C4-2B (cell line): ENCODE measurements at regions not wholly inside any gene's neighbourhood (a gene's known extent, or its start where the extent isn't known, plus 50 kb on each side); places are given as distances from the start of the nearest gene placed in this dataset.
"Not testable (repeated sequence)": the region's sequence is repeated elsewhere in the genome, so short reads cannot be mapped to it uniquely, and the experiment has no call there.

Experiments used
- H3K27ac ChIP-seq: fragments of 450-650 bp; 2 replicates; pipeline ENCODE4 v1.5.1; 2017
- ZFX ChIP-seq: fragments of 450-650 bp; IDR thresholded peaks from 2 replicates; pipeline ENCODE4 v1.6.1; 2017
- TF ChIP-seq, protein P1 (sequence below): fragments of 450-650 bp; conservative IDR thresholded peaks from 2 replicates; pipeline ENCODE4 v1.5.1; 2017; ENCODE audit warnings: mild to moderate bottlenecking

- TF ChIP-seq ZFX = no peak
- TF ChIP-seq, protein P1, sequence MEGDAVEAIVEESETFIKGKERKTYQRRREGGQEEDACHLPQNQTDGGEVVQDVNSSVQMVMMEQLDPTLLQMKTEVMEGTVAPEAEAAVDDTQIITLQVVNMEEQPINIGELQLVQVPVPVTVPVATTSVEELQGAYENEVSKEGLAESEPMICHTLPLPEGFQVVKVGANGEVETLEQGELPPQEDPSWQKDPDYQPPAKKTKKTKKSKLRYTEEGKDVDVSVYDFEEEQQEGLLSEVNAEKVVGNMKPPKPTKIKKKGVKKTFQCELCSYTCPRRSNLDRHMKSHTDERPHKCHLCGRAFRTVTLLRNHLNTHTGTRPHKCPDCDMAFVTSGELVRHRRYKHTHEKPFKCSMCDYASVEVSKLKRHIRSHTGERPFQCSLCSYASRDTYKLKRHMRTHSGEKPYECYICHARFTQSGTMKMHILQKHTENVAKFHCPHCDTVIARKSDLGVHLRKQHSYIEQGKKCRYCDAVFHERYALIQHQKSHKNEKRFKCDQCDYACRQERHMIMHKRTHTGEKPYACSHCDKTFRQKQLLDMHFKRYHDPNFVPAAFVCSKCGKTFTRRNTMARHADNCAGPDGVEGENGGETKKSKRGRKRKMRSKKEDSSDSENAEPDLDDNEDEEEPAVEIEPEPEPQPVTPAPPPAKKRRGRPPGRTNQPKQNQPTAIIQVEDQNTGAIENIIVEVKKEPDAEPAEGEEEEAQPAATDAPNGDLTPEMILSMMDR = no peak
- H3K27ac ChIP-seq = no peak overlapping the region
Observed at GRCh38 chr17:72468841-72469240, 348.0 kb downstream of the SOX9 start.

DNA sequence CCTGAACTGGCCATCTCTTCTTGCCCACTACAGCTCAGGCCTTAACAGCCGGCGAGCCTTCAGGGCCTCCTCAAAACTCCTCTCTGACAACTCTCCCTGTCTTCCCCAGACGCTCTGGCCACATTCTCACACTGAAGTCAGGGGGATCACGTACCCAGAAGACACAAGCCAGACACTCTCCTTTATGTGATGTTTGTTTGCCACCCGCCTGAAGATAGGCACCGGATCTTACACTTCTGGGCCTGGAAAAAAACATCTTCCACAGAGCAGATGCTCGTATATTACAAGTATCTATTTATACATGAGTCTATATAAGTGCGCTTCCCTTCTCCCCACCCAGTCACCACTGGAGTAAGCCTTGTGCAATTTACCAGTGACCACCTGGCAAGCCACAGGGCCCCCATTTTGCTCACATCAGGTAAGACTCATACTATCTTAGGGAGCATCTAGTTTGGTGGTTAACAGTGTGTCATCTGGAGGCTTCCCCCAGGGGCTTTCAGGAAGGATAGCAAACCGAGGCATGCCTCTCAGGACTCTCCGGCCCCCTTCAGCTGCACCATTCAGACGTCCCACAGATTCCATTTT lies 349.4 kb downstream of the SOX9 start:
- TF ChIP-seq, protein P1 = no peak
- no peak for TF ChIP-seq ZFX
- no peak overlapping the region for H3K27ac ChIP-seq

GRCh38 chr17:72470734-72471133 lies 349.9 kb downstream of the SOX9 start:
- no peak overlapping the region for H3K27ac ChIP-seq

DNA sequence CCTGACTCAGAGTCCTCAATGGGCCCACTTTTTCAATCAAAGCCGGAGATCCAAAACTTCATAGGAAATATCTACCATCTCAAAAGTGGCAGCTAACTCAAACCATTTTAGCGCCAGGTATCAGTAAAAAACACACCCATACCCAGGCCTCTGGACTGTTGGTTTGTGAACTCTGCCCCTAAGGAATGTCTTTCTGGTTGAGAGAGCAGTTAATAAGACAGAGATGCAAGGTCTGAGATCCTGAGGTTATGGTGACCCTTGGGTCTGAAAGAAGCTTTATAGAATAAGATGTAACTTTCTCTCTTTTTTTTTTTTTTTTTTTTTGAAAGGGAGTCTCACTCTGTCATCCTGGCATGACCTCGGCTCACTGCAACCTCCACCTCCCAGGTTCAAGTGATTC lies 350.5 kb downstream of the SOX9 start:
- no peak for TF ChIP-seq ZFX
- TF ChIP-seq, protein P1 = no peak
- H3K27ac ChIP-seq = no peak overlapping the region

More at GRCh38 chr17:72470734-72471133, 349.9 kb downstream of the SOX9 start:
- TF ChIP-seq, protein P1 = no peak
- TF ChIP-seq ZFX = no peak

- H3K27ac ChIP-seq = no peak overlapping the region
- TF ChIP-seq ZFX = no peak
Observed at GRCh38 chr17:72472106-72472505, 351.3 kb downstream of the SOX9 start.

DNA sequence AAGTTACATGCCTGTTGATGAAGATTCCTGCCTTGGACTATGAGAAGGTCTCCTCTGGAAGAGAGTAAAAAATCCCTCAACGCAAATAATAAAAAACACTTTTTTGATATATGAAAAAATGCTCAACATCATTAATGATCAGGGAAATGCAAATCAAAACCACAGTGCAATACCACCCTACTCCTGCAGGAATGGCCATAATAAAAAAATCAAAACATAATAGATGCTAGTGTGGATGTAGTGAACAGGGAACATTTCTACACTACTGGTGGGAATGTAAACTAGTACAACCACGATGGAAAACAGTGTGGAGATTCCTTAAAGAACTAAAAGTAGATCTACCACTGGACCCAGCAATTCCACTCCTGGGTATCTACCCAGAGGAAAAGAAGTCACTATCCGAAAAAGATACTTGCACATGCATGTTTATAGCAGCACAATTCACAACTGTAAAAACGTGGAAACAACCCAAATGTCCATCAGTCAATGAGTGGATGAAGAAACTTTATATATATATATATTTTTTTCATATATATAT lies 352.1 kb downstream of the SOX9 start:
- H3K27ac ChIP-seq = not testable (repeated sequence)

DNA sequence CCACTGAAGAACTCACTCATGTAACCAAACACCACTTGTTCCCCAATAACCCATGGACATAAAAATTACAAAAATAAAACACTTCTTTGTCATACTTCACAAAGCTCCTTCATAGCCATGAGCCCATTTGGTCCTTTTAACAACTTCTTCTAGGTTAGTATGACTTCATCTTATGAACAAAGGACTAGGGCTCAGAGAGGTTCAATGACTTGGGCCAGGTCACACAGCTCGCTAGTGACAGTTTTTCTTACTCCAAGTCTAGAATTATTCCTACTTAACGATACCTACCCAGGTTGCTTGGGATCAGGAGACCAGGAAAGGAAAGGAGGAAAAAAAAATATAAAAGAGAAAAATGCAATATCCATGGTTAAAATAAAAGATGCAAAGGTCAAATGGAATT lies 353.4 kb downstream of the SOX9 start:
- no peak overlapping the region for H3K27ac ChIP-seq
- no peak for TF ChIP-seq ZFX
- TF ChIP-seq, protein P1 = no peak

DNA sequence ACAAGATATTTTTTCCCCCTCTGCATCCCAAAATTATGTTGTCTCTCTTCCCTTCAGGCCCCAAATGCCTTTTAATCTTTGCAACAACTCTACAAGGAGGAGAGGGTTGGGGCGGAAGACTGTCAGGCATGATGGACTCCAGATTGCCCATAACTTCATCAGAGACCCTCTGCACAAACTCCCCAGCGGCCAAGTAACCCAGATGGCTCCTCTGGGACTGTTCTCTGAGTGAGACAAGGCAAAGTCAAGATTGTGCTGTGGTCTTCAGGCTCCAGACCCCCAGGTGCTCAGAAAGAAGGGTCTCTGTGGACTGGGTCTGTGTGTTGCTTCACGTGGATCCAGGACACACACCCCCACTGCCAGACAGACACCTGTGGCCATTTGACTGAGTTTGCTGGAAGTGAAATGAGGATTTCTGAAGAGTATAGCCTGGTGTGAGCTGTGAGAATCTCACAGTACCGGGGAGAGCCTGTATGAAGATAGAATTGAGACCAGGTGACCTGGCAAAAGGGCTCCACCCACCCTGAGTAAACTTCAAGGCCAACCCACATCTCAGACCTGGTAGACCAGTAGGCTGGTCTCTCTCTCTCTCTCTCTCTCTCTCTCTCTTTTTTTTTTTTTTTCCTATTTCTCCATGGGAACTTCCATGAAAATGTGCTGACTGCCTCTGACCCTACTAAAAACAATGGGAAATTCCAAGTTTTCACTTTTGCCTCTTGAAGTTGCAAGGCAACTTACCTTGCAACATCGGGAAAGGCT lies 354.1 kb downstream of the SOX9 start:
- no peak overlapping the region for H3K27ac ChIP-seq
- TF ChIP-seq, protein P1 = no peak
- no peak for TF ChIP-seq ZFX
